OCI-LY3 (cell line): ENCODE measurements at regions not wholly inside any gene's neighbourhood (a gene's known extent, or its start where the extent isn't known, plus 50 kb on each side); places are given as distances from the start of the nearest gene placed in this dataset.

ENCODE experiments used
- H2AFZ ChIP-seq: fragments of 200-600, 300-600 bp; shearing (Covaris generic); 2 replicates; pipeline ENCODE4 v1.6.0; 2014; ENCODE audit warnings: antibody characterized with exemption, low read depth, low read length
- H3K27ac ChIP-seq: fragments of 200-600, 300-600 bp; sonication (generic); 2 replicates; pipeline ENCODE4 v1.5.1; 2014; ENCODE audit warnings: mild to moderate bottlenecking, low read length, moderate library complexity, mixed read lengths
- H3K27me3 ChIP-seq: fragments of 200-600, 300-600 bp; sonication (generic); 2 replicates; pipeline ENCODE4 v1.6.1; 2014; ENCODE audit warnings: low read depth, low read length, mixed read lengths
- H3K36me3 ChIP-seq: fragments of 200-600, 300-600 bp; sonication (generic); replicated peaks from 2 replicates; pipeline ENCODE3; 2014; ENCODE audit warnings: low read depth, low read length, mixed read lengths
- H3K4me1 ChIP-seq: fragments of 300-600, 200-600 bp; sonication (generic); 2 replicates; pipeline ENCODE4 v1.6.1; 2014; ENCODE audit warnings: low read length, mixed read lengths
- H3K4me2 ChIP-seq: fragments of 200-600, 300-600 bp; sonication (generic); 2 replicates; pipeline ENCODE4 v1.6.1; 2014; ENCODE audit warnings: low read length, mixed read lengths
- H3K4me3 ChIP-seq: fragments of 300-600, 200-600 bp; sonication (generic); 2 replicates; pipeline ENCODE4 v1.5.1; 2014; ENCODE audit warnings: antibody characterized with exemption, mild to moderate bottlenecking, low read length, moderate library complexity
- H3K79me2 ChIP-seq: fragments of 300-600, 200-600 bp; shearing (Covaris generic); 2 replicates; pipeline ENCODE4 v1.6.1; 2014; ENCODE audit warnings: mild to moderate bottlenecking, low read length, mixed read lengths
- H3K9ac ChIP-seq: fragments of 300-600, 200-600 bp; shearing (Covaris generic); 2 replicates; pipeline ENCODE4 v1.6.0; 2014; ENCODE audit warnings: mild to moderate bottlenecking, low read length, moderate library complexity
- H3K9me3 ChIP-seq: fragments of 200-600, 300-600 bp; shearing (Covaris generic); 2 replicates; pipeline ENCODE4 v1.6.1; 2014; ENCODE audit warnings: low read length, mixed read lengths; ENCODE audit not compliant: insufficient read depth
- H4K20me1 ChIP-seq: fragments of 200-600, 300-600 bp; sonication (generic); 2 replicates; pipeline ENCODE4 v1.6.1; 2016; ENCODE audit warnings: low read length, mixed read lengths; ENCODE audit not compliant: insufficient read depth
- EZH2phosphoT487 ChIP-seq: fragments of 200-600 bp; shearing (Covaris generic); IDR thresholded peaks from 2 replicates; pipeline ENCODE4 v1.6.1; 2018; ENCODE audit warnings: antibody characterized with exemption, mixed run types, low read depth
- TF ChIP-seq, protein P1 (sequence below): fragments of 200-600, 300-600 bp; sonication (generic); IDR thresholded peaks from 2 replicates; pipeline ENCODE4 v1.5.1; 2014; ENCODE audit warnings: antibody characterized with exemption, low read length, low read depth

DNA sequence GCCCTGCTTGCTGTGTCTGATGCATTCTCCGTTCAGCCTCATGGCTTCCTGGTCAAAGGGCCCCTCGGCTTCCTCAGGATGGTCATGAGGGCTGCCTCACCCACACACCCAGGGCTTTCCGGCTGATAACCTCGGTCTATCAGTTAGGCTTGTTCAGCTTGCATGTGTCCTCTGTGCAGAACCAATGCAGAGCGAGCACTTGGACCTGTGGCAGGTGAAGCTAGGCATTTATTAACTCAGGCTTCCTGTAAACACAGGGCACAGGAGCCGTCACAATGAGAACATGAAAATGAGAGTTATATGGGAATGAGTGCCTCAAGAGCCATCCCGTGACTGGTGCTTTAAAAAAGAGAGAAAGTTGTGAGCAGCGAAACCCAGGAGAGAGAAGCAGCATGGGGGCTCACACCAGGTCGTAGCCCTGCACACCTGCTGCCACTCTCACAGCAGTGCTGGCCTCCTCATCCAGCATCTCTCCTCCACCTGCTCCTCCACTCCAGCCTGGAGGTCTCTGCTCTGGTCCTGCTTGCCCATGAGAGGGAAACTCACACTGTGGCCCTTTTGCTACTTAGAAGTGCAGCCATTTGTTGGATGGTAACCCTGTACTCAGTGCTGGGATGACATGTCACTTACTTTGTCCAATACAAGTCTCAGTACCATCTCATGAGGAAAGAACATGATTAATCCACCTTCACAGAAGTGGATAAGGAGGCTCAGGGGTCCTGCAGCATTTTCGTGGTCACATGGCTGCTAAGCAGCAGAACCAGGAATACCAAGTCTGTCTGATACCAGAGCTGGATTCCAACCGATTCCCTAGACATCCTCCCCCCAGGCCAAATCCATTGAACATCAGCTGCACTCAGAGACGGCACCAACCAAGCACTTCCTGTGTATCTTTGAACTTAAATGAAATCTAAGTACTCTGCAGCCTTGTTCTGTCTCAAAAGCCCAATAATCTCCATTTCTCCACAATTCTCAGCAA lies 50.5 kb upstream of the IRS2 start:
- no peaks in the 10 kb centered on the region for H3K9me3 ChIP-seq
- H3K79me2 ChIP-seq: no peaks in the 10 kb centered on the region
- peak overlapping the region; percentile 34 for H3K4me2 ChIP-seq
- peak overlapping the region; percentile 49 for H3K27ac ChIP-seq
- TF ChIP-seq, protein P1, sequence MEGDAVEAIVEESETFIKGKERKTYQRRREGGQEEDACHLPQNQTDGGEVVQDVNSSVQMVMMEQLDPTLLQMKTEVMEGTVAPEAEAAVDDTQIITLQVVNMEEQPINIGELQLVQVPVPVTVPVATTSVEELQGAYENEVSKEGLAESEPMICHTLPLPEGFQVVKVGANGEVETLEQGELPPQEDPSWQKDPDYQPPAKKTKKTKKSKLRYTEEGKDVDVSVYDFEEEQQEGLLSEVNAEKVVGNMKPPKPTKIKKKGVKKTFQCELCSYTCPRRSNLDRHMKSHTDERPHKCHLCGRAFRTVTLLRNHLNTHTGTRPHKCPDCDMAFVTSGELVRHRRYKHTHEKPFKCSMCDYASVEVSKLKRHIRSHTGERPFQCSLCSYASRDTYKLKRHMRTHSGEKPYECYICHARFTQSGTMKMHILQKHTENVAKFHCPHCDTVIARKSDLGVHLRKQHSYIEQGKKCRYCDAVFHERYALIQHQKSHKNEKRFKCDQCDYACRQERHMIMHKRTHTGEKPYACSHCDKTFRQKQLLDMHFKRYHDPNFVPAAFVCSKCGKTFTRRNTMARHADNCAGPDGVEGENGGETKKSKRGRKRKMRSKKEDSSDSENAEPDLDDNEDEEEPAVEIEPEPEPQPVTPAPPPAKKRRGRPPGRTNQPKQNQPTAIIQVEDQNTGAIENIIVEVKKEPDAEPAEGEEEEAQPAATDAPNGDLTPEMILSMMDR: no peak
- no peak for TF ChIP-seq EZH2phosphoT487
- no peaks in the 10 kb centered on the region for H3K27me3 ChIP-seq
- no peak overlapping the region for H3K4me3 ChIP-seq
- no peaks in the 10 kb centered on the region for H3K36me3 ChIP-seq
- H4K20me1 ChIP-seq: no peaks in the 10 kb centered on the region
- no peak overlapping the region for H3K9ac ChIP-seq
- H3K4me1 ChIP-seq: peaks cover 10% of the 10 kb centered on the region; the same call in 1 of the 2 replicates
- no peak overlapping the region; the same call in 1 of the 2 replicates for H2AFZ ChIP-seq
